ENCODE measurements at regions not wholly inside any gene's neighbourhood (a gene's known extent, or its start where the extent isn't known, plus 50 kb on each side); places are given as distances from the start of the nearest gene placed in this dataset.
"Not testable (repeated sequence)": the region's sequence is repeated elsewhere in the genome, so short reads cannot be mapped to it uniquely, and the experiment has no call there.

- DNase-seq: not testable (repeated sequence)
Observed at GRCh38 chr1:2851918-2852317, 50.4 kb upstream of the TTC34 start.

GRCh38 chr1:2853711-2854110, 52.2 kb upstream of the TTC34 start:
- DNase-seq: no peak

- no peak for DNase-seq
Observed at GRCh38 chr1:2854151-2854550, 52.7 kb upstream of the TTC34 start.

- no peak for DNase-seq
Observed at GRCh38 chr1:2854611-2855010, 53.1 kb upstream of the TTC34 start.

- DNase-seq: no peak
Observed at GRCh38 chr1:2855206-2856065, 53.9 kb upstream of the TTC34 start.

GRCh38 chr1:2856066-2856390, 54.5 kb upstream of the TTC34 start:
- DNase-seq: no peak

GRCh38 chr1:2856676-2857375, 55.3 kb upstream of the TTC34 start:
- no peak for DNase-seq

GRCh38 chr1:2857521-2857920, 56.0 kb upstream of the TTC34 start:
- no peak for DNase-seq

- DNase-seq: no peak
Observed at GRCh38 chr1:2858676-2859075, 57.2 kb upstream of the TTC34 start.

- DNase-seq: no peak
Observed at GRCh38 chr1:2859219-2859880, 57.9 kb upstream of the TTC34 start.

- no peak for DNase-seq
Observed at GRCh38 chr1:2859881-2860430, 58.5 kb upstream of the TTC34 start.

- DNase-seq: no peak
Observed at GRCh38 chr1:2860476-2861142, 59.1 kb upstream of the TTC34 start.

GRCh38 chr1:2861143-2861987, 59.9 kb upstream of the TTC34 start:
- no peak for DNase-seq

- no peak for DNase-seq
Observed at GRCh38 chr1:2861988-2862813, 60.7 kb upstream of the TTC34 start.

GRCh38 chr1:2862814-2863647, 61.5 kb upstream of the TTC34 start:
- DNase-seq: no peak

GRCh38 chr1:2863648-2863963, 62.1 kb upstream of the TTC34 start:
- no peak for DNase-seq

GRCh38 chr1:2864203-2864905, 62.9 kb upstream of the TTC34 start:
- DNase-seq: no peak

- no peak for DNase-seq
Observed at GRCh38 chr1:2865000-2865399, 63.5 kb upstream of the TTC34 start.

GRCh38 chr1:2865571-2866421, 64.3 kb upstream of the TTC34 start:
- peak; percentile 94 for DNase-seq

All from NCI-H2171 treated with DMSO at 0.1 percent for 48 hours (cell line).